CD14-positive monocyte (primary cell): ENCODE measurements at regions not wholly inside any gene's neighbourhood (a gene's known extent, or its start where the extent isn't known, plus 50 kb on each side); places are given as distances from the start of the nearest gene placed in this dataset.

Experiments used
- DNase-seq, 3 donors: peaks; one replicate each; pipeline ENCODE4 v3.0.0-alpha.2; 2011 to 2022
- H2AFZ ChIP-seq: 2 replicates; pipeline ENCODE4 v1.6.0; 2012; ENCODE audit warnings: mild to moderate bottlenecking, low read depth, low read length, inconsistent platforms; ENCODE audit not compliant: insufficient read depth, poor library complexity, severe bottlenecking
- H3K27ac ChIP-seq, 2 donors: 1 replicate in 1 of 2; 2 replicates in 1 of 2; pipeline ENCODE4 v1.5.1; 2012 to 2013; ENCODE audit warnings: low read length in 2 of 2, control low read depth in 1 of 2, inconsistent platforms in 1 of 2, low read depth in 1 of 2, mild to moderate bottlenecking in 1 of 2
- H3K27me3 ChIP-seq, 2 donors: one replicate each; pipeline versions ENCODE4 v1.6.0 to v1.6.1; 2011 to 2013; ENCODE audit warnings: low read length in 2 of 2; ENCODE audit not compliant: control insufficient read depth in 2 of 2, insufficient read depth in 2 of 2
- H3K36me3 ChIP-seq, 2 donors: replicated peaks in 1 of 2; 1 replicate in 1 of 2; 2 replicates in 1 of 2; pipeline versions ENCODE4 v1.5.1 to v1.6.1; 2012 to 2013; ENCODE audit warnings: low read length in 2 of 2, control low read depth in 1 of 2, inconsistent platforms in 1 of 2, mild to moderate bottlenecking in 1 of 2; ENCODE audit not compliant: insufficient read depth in 2 of 2, control insufficient read depth in 1 of 2
- H3K4me1 ChIP-seq, 2 donors: 1 replicate in 1 of 2; 2 replicates in 1 of 2; pipeline versions ENCODE4 v1.5.1 to v1.6.1; 2012 to 2013; ENCODE audit warnings: low read length in 2 of 2, control low read depth in 1 of 2, inconsistent platforms in 1 of 2, mild to moderate bottlenecking in 1 of 2, moderate library complexity in 1 of 2; ENCODE audit not compliant: insufficient read depth in 2 of 2, control insufficient read depth in 1 of 2
- H3K4me2 ChIP-seq: replicated peaks from 2 replicates; pipeline ENCODE3; 2012; ENCODE audit warnings: low read length, moderate library complexity, mild to moderate bottlenecking; ENCODE audit not compliant: poor library complexity, severe bottlenecking; ENCODE audit errors: extremely low read depth
- H3K4me3 ChIP-seq, 3 experiments: fragments of 200-600 bp in 1 of 3; sonication (generic) in 1 of 3; replicated peaks in 1 of 3; 1 replicate in 2 of 3; 2 replicates in 1 of 3; pipeline ENCODE4 v1.5.1; 2011 to 2013; ENCODE audit warnings: low read length in 3 of 3, mild to moderate bottlenecking in 3 of 3, control low read depth in 2 of 3, low read depth in 2 of 3, inconsistent platforms in 1 of 3, moderate library complexity in 1 of 3
- H3K79me2 ChIP-seq: 2 replicates; pipeline ENCODE4 v1.6.0; 2012; ENCODE audit warnings: mild to moderate bottlenecking, control low read depth, inconsistent platforms, low read length, moderate library complexity; ENCODE audit not compliant: insufficient read depth
- H3K9ac ChIP-seq: 2 replicates; pipeline ENCODE4 v1.6.0; 2017; ENCODE audit warnings: low read length, mild to moderate bottlenecking; ENCODE audit not compliant: insufficient read depth, poor library complexity, severe bottlenecking
- H3K9me3 ChIP-seq, 2 donors: replicated peaks in 1 of 2; 1 replicate in 1 of 2; 2 replicates in 1 of 2; pipeline versions ENCODE4 v1.5.1 to v1.6.1; 2012 to 2013; ENCODE audit warnings: low read length in 2 of 2, control low read depth in 1 of 2; ENCODE audit not compliant: control insufficient read depth in 1 of 2, insufficient read depth in 1 of 2
- H4K20me1 ChIP-seq: 2 replicates; pipeline ENCODE4 v1.6.0; 2012; ENCODE audit warnings: mild to moderate bottlenecking, low read length, control low read depth, moderate library complexity; ENCODE audit not compliant: insufficient read depth
- H3K27ac Mint-ChIP-seq, 7 donors: one replicate each; pipeline ENCODE4 v1.8.0; 2020; ENCODE audit warnings: mild to moderate bottlenecking in 7 of 7, mixed read lengths in 7 of 7, moderate library complexity in 6 of 7, inconsistent platforms in 2 of 7
- H3K27me3 Mint-ChIP-seq, 3 donors: one replicate each; pipeline ENCODE4 v1.8.0; 2021 to 2022; ENCODE audit warnings: low read depth in 3 of 3, mild to moderate bottlenecking in 3 of 3, mixed read lengths in 3 of 3, moderate library complexity in 3 of 3, inconsistent platforms in 1 of 3
- H3K36me3 Mint-ChIP-seq, 2 donors: one replicate each; pipeline ENCODE4 v1.8.0; 2020; ENCODE audit warnings: mixed read lengths in 2 of 2, inconsistent platforms in 1 of 2, mild to moderate bottlenecking in 1 of 2
- H3K4me1 Mint-ChIP-seq: one replicate; pipeline ENCODE4 v1.8.0; 2020; ENCODE audit warnings: mild to moderate bottlenecking, mixed read lengths
- H3K4me3 Mint-ChIP-seq, 2 donors: one replicate each; pipeline ENCODE4 v1.8.0; 2020; ENCODE audit warnings: mild to moderate bottlenecking in 2 of 2, mixed read lengths in 2 of 2, moderate library complexity in 1 of 2
- H3K9me3 Mint-ChIP-seq, 7 donors: one replicate each; pipeline ENCODE4 v1.8.0; 2020 to 2022; ENCODE audit warnings: mixed read lengths in 7 of 7, mild to moderate bottlenecking in 6 of 7, moderate library complexity in 6 of 7, inconsistent platforms in 2 of 7
- WGBS: methylation state at CpG from one replicate; pipeline ENCODE4 v1.1.5; 2013; ENCODE audit warnings: missing lambda C conversion rate; ENCODE audit not compliant: insufficient coverage; 5-methylcytosine and 5-hydroxymethylcytosine counted together
- intact Hi-C, 2 donors: fragments of 100-400 bp; cut with micrococcal nuclease; formaldehyde crosslinking; loops; one replicate each; pipeline versions ENCODE4 v1.15.0 to v1.15.1; 2023
- TF ChIP-seq, protein P1 (sequence below): fragments of 200-600 bp; IDR thresholded peaks from one replicate; pipeline ENCODE4 v1.8.0; 2022; ENCODE audit warnings: antibody characterized with exemption, mild to moderate bottlenecking

DNA sequence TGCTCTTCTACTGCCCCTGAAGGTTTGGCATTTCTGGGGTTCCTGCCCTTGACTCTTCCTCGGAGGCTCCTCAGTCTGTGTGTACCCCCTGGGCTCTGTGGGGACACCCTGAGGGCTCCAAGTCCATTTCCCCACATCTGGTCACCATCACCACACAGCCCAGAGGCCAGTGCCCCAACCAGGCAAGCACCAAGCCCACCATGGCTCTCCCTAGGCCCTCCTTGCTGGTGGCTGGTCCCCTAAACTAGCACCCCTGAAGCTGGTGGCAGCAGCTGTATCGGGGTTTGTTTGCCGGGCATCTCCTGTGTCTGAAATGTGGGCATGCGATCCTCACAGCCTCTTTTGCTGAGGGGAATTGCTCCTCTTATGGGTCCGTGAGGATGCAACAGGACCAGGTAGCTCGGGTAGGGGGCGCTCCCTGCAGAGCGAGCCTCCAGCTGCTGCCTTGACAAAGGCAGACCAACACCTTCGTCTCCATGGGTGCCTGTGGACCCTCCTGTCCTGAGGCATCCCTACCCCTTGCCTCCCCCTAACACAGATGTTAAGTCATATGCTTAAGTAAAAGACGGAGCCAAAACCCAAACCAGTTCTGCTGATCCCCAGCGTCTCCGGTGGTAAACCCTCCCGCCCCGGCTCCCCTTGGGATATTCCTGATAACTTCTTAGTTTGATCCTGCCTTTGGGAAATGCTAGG, 138.9 kb upstream of the IRX4 start:
- Histone ChIP-seq H3K9ac (no peak overlapping the region), H3K27me3 (peaks cover 0 to 2% of the 10 kb centered on the region in 2 donors), H3K4me1 (no peaks in the 10 kb centered on the region), H3K27ac (no peak overlapping the region), H3K79me2 (no peaks in the 10 kb centered on the region), H2AFZ (no peak overlapping the region), H3K9me3 (no peaks in the 10 kb centered on the region), H3K36me3 (no peaks in the 10 kb centered on the region), H3K4me2 (no peak overlapping the region), H3K4me3 (no peak overlapping the region), H4K20me1 (no peaks in the 10 kb centered on the region)
- no peak for DNase-seq
- intact Hi-C loops: no loop called here
- H3K27me3 Mint-ChIP-seq: peaks cover 2 to 12% (median 4%) of the 10 kb centered on the region in 3 donors
- 87% methylated on average over 14 of the region's 14 CpGs for WGBS
- H3K4me3 Mint-ChIP-seq: no peak overlapping the region
- H3K4me1 Mint-ChIP-seq: no peaks in the 10 kb centered on the region
- TF ChIP-seq, protein P1, sequence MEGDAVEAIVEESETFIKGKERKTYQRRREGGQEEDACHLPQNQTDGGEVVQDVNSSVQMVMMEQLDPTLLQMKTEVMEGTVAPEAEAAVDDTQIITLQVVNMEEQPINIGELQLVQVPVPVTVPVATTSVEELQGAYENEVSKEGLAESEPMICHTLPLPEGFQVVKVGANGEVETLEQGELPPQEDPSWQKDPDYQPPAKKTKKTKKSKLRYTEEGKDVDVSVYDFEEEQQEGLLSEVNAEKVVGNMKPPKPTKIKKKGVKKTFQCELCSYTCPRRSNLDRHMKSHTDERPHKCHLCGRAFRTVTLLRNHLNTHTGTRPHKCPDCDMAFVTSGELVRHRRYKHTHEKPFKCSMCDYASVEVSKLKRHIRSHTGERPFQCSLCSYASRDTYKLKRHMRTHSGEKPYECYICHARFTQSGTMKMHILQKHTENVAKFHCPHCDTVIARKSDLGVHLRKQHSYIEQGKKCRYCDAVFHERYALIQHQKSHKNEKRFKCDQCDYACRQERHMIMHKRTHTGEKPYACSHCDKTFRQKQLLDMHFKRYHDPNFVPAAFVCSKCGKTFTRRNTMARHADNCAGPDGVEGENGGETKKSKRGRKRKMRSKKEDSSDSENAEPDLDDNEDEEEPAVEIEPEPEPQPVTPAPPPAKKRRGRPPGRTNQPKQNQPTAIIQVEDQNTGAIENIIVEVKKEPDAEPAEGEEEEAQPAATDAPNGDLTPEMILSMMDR: no peak
- H3K9me3 Mint-ChIP-seq: no peaks in the 10 kb centered on the region
- peak overlapping the region in 1 of 7 donors; percentile 30 for H3K27ac Mint-ChIP-seq
- H3K36me3 Mint-ChIP-seq: no peaks in the 10 kb centered on the region

DNA sequence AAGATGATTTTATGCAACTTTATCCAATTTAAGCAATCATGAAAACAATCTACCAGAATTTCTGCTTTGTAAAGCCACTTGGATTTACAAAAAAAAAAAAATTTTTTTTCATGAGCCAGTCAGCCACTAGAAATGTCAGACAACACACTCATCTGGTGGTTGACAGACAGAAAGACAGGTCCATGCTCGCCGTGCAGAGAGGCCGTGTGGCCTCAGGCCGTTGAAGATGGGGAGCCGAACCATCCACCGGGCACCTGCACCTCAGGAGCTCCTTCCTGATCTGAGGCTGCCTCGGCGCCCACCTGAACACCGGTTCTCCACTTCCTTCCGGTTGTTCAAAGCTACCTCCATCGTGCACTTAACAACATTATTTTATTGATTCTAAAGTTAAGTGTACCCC, 138.0 kb upstream of the IRX4 start:
- no peak overlapping the region for H3K27ac ChIP-seq
- no peak for DNase-seq
- H3K9me3 Mint-ChIP-seq: no peaks in the 10 kb centered on the region
- H3K27ac Mint-ChIP-seq: no peak overlapping the region
- TF ChIP-seq, protein P1: no peak
- intact Hi-C loops: no loop called here
- no peaks in the 10 kb centered on the region for H3K4me1 Mint-ChIP-seq
- no peaks in the 10 kb centered on the region for H3K9me3 ChIP-seq
- H3K27me3 ChIP-seq: peaks cover 0 to 2% of the 10 kb centered on the region in 2 donors
- no peak overlapping the region for H3K4me3 ChIP-seq
- H3K9ac ChIP-seq: no peak overlapping the region
- H4K20me1 ChIP-seq: no peaks in the 10 kb centered on the region
- no peaks in the 10 kb centered on the region for H3K36me3 ChIP-seq
- H3K27me3 Mint-ChIP-seq: peaks cover 2 to 8% (median 4%) of the 10 kb centered on the region in 3 donors
- no peak overlapping the region for H2AFZ ChIP-seq
- no peak overlapping the region for H3K4me3 Mint-ChIP-seq
- no peaks in the 10 kb centered on the region for H3K4me1 ChIP-seq
- no peak overlapping the region for H3K4me2 ChIP-seq
- WGBS: 87% methylated on average over 8 of the region's 11 CpGs
- H3K36me3 Mint-ChIP-seq: no peaks in the 10 kb centered on the region
- no peaks in the 10 kb centered on the region for H3K79me2 ChIP-seq
